ENCODE measurements at regions not wholly inside any gene's neighbourhood (a gene's known extent, or its start where the extent isn't known, plus 50 kb on each side); places are given as distances from the start of the nearest gene placed in this dataset.

GRCh38 chr5:86463339-86463738 lies 154.4 kb upstream of the COX7C start:
- TF ChIP-seq CTCF (IDR thresholded peaks at IDR 0.05): no peak
- TF ChIP-seq POLR2AphosphoS5 (IDR thresholded peaks at IDR 0.05): no peak
- TF ChIP-seq POLR2A (IDR thresholded peaks at IDR 0.05): no peak
- no peak for TF ChIP-seq EP300 (IDR thresholded peaks at IDR 0.05; ENCODE audit: low read depth)

Measured in transverse colon (tissue), 4 donors.